GM12878 (cell line): ENCODE measurements at regions not wholly inside any gene's neighbourhood (a gene's known extent, or its start where the extent isn't known, plus 50 kb on each side); places are given as distances from the start of the nearest gene placed in this dataset.

Experiments
- ATAC-seq: fragments of 200-7000 bp; cut with Tn5 transposase; 3 replicates; pipeline ENCODE4 v1.9.1; 2020; ENCODE audit warnings: mild to moderate bottlenecking, moderate library complexity
- BruUV-seq: library from RNA; stranded (reverse); fragments of 400-500 nt; replicated peaks from 2 replicates; lab custom pipeline; 2021; lab: Mats Ljungman, UMichigan
- CTCF ChIA-PET: fragments of 300-600 bp; sonication (Branson Sonifier 250); formaldehyde crosslinking; extraction: SDS; loops from one replicate; lab custom pipeline; 2021; ENCODE audit warnings: inconsistent platforms; lab: Yijun Ruan, JAX
- POLR2A ChIA-PET: fragments of 350-600 bp; formaldehyde crosslinking; extraction: SDS; loops from one replicate; lab custom pipeline; 2021; ENCODE audit warnings: inconsistent platforms; lab: Charles Lee
- RAD21 ChIA-PET: fragments of 300-600 bp; sonication (Branson Sonifier 250); formaldehyde crosslinking; loops from one replicate; lab custom pipeline; 2023; ENCODE audit warnings: antibody characterized with exemption; ENCODE audit not compliant: unreplicated experiment; lab: Charles Lee
- SMC1A ChIA-PET: fragments of 300-600 bp; sonication (Branson Sonifier 250); formaldehyde crosslinking; loops from one replicate; lab custom pipeline; 2023; ENCODE audit not compliant: unreplicated experiment, uncharacterized antibody; lab: Charles Lee
- DNase-seq: peaks from one replicate; pipeline ENCODE4 v3.0.0-alpha.2; 2011; ENCODE audit warnings: low read depth, low spot score
- FAIRE-seq: peaks from 3 replicates; lab custom pipeline; 2011; peaks lifted over from hg19 to GRCh38; lab: Jason Lieb, UNC
- H2AFZ ChIP-seq: 2 replicates; pipeline ENCODE4 v1.6.0; 2011; ENCODE audit warnings: low read depth, low read length, control low read depth; ENCODE audit not compliant: control insufficient read depth
- H3K27ac ChIP-seq: 2 replicates; pipeline ENCODE4 v1.5.1; 2011; ENCODE audit warnings: control low read depth; ENCODE audit not compliant: control insufficient read depth, insufficient read depth
- H3K27me3 ChIP-seq, 2 experiments: replicated peaks in 1 of 2; 2 replicates each; pipeline versions ENCODE4 v1.6.0 to v1.6.1; 2011; ENCODE audit warnings: low read length in 1 of 2; ENCODE audit not compliant: control insufficient read depth in 2 of 2, insufficient read depth in 2 of 2
- H3K36me3 ChIP-seq, 2 experiments: 2 replicates each; pipeline ENCODE4 v1.5.1; 2011; ENCODE audit warnings: low read length in 1 of 2; ENCODE audit not compliant: control insufficient read depth in 2 of 2, insufficient read depth in 2 of 2
- H3K4me1 ChIP-seq: 2 replicates; pipeline ENCODE4 v1.6.1; 2011; ENCODE audit warnings: mild to moderate bottlenecking, low read length, moderate library complexity, mixed read lengths; ENCODE audit not compliant: control insufficient read depth, insufficient read depth
- H3K4me2 ChIP-seq: 2 replicates; pipeline ENCODE4 v1.6.0; 2011; ENCODE audit warnings: control low read depth; ENCODE audit not compliant: control insufficient read depth, insufficient read depth
- H3K4me3 ChIP-seq: fragments of 200-600 bp; sonication (generic); 2 replicates; pipeline ENCODE4 v1.5.1; 2016
- H3K79me2 ChIP-seq: 2 replicates; pipeline ENCODE4 v1.6.0; 2011; ENCODE audit warnings: low read length; ENCODE audit not compliant: control insufficient read depth, insufficient read depth
- H3K9ac ChIP-seq: 2 replicates; pipeline ENCODE4 v1.8.0; 2011; ENCODE audit warnings: low read length, control low read depth, mixed read lengths; ENCODE audit not compliant: control insufficient read depth, insufficient read depth
- H3K9me3 ChIP-seq: replicated peaks from 3 replicates; pipeline ENCODE4 v1.5.1; 2011; ENCODE audit warnings: mild to moderate bottlenecking, low read length; ENCODE audit not compliant: control insufficient read depth, insufficient read depth
- H4K20me1 ChIP-seq: 2 replicates; pipeline ENCODE4 v1.6.0; 2011; ENCODE audit not compliant: control insufficient read depth, insufficient read depth
- BCLAF1 ChIP-seq: fragments of 450-650 bp; IDR thresholded peaks from 2 replicates; pipeline ENCODE4 v1.6.1; 2017; ENCODE audit warnings: antibody characterized with exemption, mild to moderate bottlenecking, moderate library complexity
- CBX5 ChIP-seq: sonication (generic); IDR thresholded peaks from 2 replicates; pipeline ENCODE4 v1.6.1; 2016; ENCODE audit warnings: low read depth, moderate library complexity, mild to moderate bottlenecking, inconsistent platforms
- CHD1 ChIP-seq: IDR thresholded peaks from 2 replicates; pipeline ENCODE4 v1.6.1; 2012; ENCODE audit warnings: low read depth, low read length, improper control_type of control experiment
- CTCF ChIP-seq, 3 experiments: IDR thresholded peaks in 2 of 3; conservative IDR thresholded peaks in 1 of 3; 2 replicates each; pipeline ENCODE4 v1.5.1; 2011; ENCODE audit warnings: low read depth in 3 of 3, low read length in 3 of 3, mild to moderate bottlenecking in 3 of 3, control low read depth in 2 of 3, moderate library complexity in 2 of 3, inconsistent platforms in 1 of 3, mixed read lengths in 1 of 3; ENCODE audit not compliant: control insufficient read depth in 2 of 3, insufficient read depth in 1 of 3; ENCODE audit errors: extremely low read depth in 1 of 3
- E2F4 ChIP-seq: IDR thresholded peaks from 2 replicates; pipeline ENCODE4 v1.6.1; 2012; ENCODE audit warnings: low read depth, low read length, improper control_type of control experiment
- EGR1 ChIP-seq, 2 experiments: IDR thresholded peaks; 1 replicate in 1 of 2; 2 replicates in 1 of 2; pipeline ENCODE4 v1.6.1; 2011 to 2012; ENCODE audit warnings: low read depth in 2 of 2, low read length in 2 of 2, borderline replicate concordance in 1 of 2, mild to moderate bottlenecking in 1 of 2, moderate library complexity in 1 of 2
- EP300 ChIP-seq, 2 experiments: fragments of 150-350 bp in 1 of 2; IDR thresholded peaks; 2 replicates each; pipeline ENCODE4 v1.6.1; 2011 to 2012; ENCODE audit warnings: low read depth in 2 of 2, low read length in 2 of 2, borderline replicate concordance in 1 of 2, improper control_type of control experiment in 1 of 2, inconsistent platforms in 1 of 2; ENCODE audit not compliant: control insufficient read depth in 1 of 2
- ETV6 ChIP-seq, 2 experiments: fragments of 450-650 bp in 1 of 2; IDR thresholded peaks in 1 of 2; conservative IDR thresholded peaks in 1 of 2; 2 replicates each; pipeline ENCODE4 v1.6.1; 2014; ENCODE audit warnings: antibody characterized with exemption in 1 of 2, borderline replicate concordance in 1 of 2, low read depth in 1 of 2, mild to moderate bottlenecking in 1 of 2, moderate library complexity in 1 of 2
- NFYB ChIP-seq: IDR thresholded peaks from 2 replicates; pipeline ENCODE4 v1.6.1; 2011; ENCODE audit warnings: low read depth, mild to moderate bottlenecking, low read length, improper control_type of control experiment, moderate library complexity; ENCODE audit not compliant: insufficient read depth
- NR2C2 ChIP-seq: IDR thresholded peaks from 2 replicates; pipeline ENCODE4 v1.6.1; 2011; ENCODE audit warnings: borderline replicate concordance, low read depth; ENCODE audit not compliant: control insufficient read depth, insufficient read length
- PAX5 ChIP-seq: IDR thresholded peaks from 2 replicates; pipeline ENCODE4 v1.6.1; 2011; ENCODE audit warnings: low read depth, low read length, borderline replicate concordance
- POLR2AphosphoS2 ChIP-seq: IDR thresholded peaks from 2 replicates; pipeline ENCODE4 v1.6.1; 2011; ENCODE audit warnings: low read depth, mild to moderate bottlenecking, low read length, improper control_type of control experiment, moderate library complexity
- RELA ChIP-seq: fragments of 450-650 bp; IDR thresholded peaks from 2 replicates; pipeline ENCODE4 v1.8.0; 2014; ENCODE audit warnings: borderline replicate concordance; ENCODE audit not compliant: partially characterized antibody
- SIX5 ChIP-seq: IDR thresholded peaks from 2 replicates; pipeline ENCODE4 v1.6.1; 2011; ENCODE audit warnings: mild to moderate bottlenecking, low read depth, low read length, moderate library complexity; ENCODE audit not compliant: severe bottlenecking
- SRF ChIP-seq, 2 experiments: IDR thresholded peaks; 2 replicates each; pipeline ENCODE4 v1.6.1; 2011; ENCODE audit warnings: low read depth in 2 of 2, low read length in 2 of 2, mild to moderate bottlenecking in 1 of 2, moderate library complexity in 1 of 2
- YY1 ChIP-seq: IDR thresholded peaks from 2 replicates; pipeline ENCODE4 v1.6.1; 2011; ENCODE audit warnings: low read depth, mild to moderate bottlenecking, low read length
- ZNF207 ChIP-seq: fragments of 450-650 bp; IDR thresholded peaks from 2 replicates; pipeline ENCODE4 v1.6.1; 2014; ENCODE audit warnings: antibody characterized with exemption, mild to moderate bottlenecking, borderline replicate concordance
- WGBS: methylation state at CpG from one replicate; pipeline ENCODE4 v1.1.6; 2016; ENCODE audit warnings: low lambda C conversion rate; ENCODE audit not compliant: insufficient replicate concordance, insufficient coverage; ENCODE audit errors: missing lambda C conversion rate; 5-methylcytosine and 5-hydroxymethylcytosine counted together
- in situ Hi-C: fragments of 300-500 bp; cut with MboI; formaldehyde crosslinking; loops from 9 replicates; pipeline ENCODE4 v1.14.3; 2018; ENCODE audit warnings: mixed read lengths
- intact Hi-C: fragments of 100-400 bp; cut with micrococcal nuclease; formaldehyde crosslinking; loops from one replicate; pipeline ENCODE4 v1.14.2; 2022; ENCODE audit not compliant: unreplicated experiment

- no peak for TF ChIP-seq POLR2AphosphoS2
- no peak for TF ChIP-seq YY1
- TF ChIP-seq PAX5, result no peak
- no peak for TF ChIP-seq EGR1 (IDR thresholded peaks at IDR 0.05; ENCODE audit: borderline replicate concordance in 1 of 2, low read depth in 2 of 2, low read length in 2 of 2)
Measured at GRCh38 chr3:171525437-171525836, 65.2 kb upstream of the TNIK start (continued).

GRCh38 chr3:171524921-171525310, 64.7 kb upstream of the TNIK start:
- Histone ChIP-seq H3K36me3 (no peaks in the 10 kb centered on the region), H4K20me1 (no peaks in the 10 kb centered on the region), H3K9me3 (no peaks in the 10 kb centered on the region; the same call in 2 of the 3 replicates), H3K9ac (no peak overlapping the region), H3K4me1 (no peaks in the 10 kb centered on the region), H2AFZ (no peak overlapping the region), H3K4me3 (no peak overlapping the region), H3K79me2 (no peaks in the 10 kb centered on the region), H3K27me3 (no peaks in the 10 kb centered on the region), H3K4me2 (no peak overlapping the region), H3K27ac (no peak overlapping the region)
- BruUV-seq, result no TSS peak
- intact Hi-C loops (no loop called here), in situ Hi-C loops (no loop called here)
- DNase-seq (no peak), FAIRE-seq (no peak), ATAC-seq (no peak)
- ChIA-PET CTCF (no interaction called here), RAD21 (no interaction called here), POLR2A (no interaction called here), SMC1A (interaction anchor here (1.0 kb wide), 1 partner anchor 10 kb away, joined by 4 read pairs; no protein-coding TSS in a partner anchor)
- WGBS, result 98% methylated on average over 4 of the region's 4 CpGs
- TF ChIP-seq SIX5, result no peak
- TF ChIP-seq RELA, result no peak
- no peak for TF ChIP-seq PAX5
- no peak for TF ChIP-seq ZNF207
- no peak for TF ChIP-seq EP300 (IDR thresholded peaks at IDR 0.05; ENCODE audit: borderline replicate concordance in 1 of 2, control insufficient read depth in 1 of 2, low read depth in 2 of 2, low read length in 2 of 2)
- TF ChIP-seq CHD1, result no peak
- TF ChIP-seq BCLAF1, result no peak
- TF ChIP-seq CBX5, result no peak
- no peak for TF ChIP-seq CTCF (IDR thresholded peaks at IDR 0.05 in 2 of 3, conservative IDR thresholded peaks at IDR 0.05 in 1 of 3; ENCODE audit: control insufficient read depth in 2 of 3, extremely low read depth in 1 of 3, insufficient read depth in 1 of 3, low read depth in 3 of 3, low read length in 3 of 3)
- TF ChIP-seq ETV6 (conservative IDR thresholded peaks at IDR 0.05 in 1 of 2, IDR thresholded peaks at IDR 0.05 in 1 of 2; ENCODE audit: borderline replicate concordance in 1 of 2, low read depth in 1 of 2), result no peak
- no peak for TF ChIP-seq NFYB
- no peak for TF ChIP-seq SRF (IDR thresholded peaks at IDR 0.05; ENCODE audit: low read depth in 2 of 2, low read length in 2 of 2)
- no peak for TF ChIP-seq NR2C2
- no peak for TF ChIP-seq E2F4
